ENCODE measurements at regions not wholly inside any gene's neighbourhood (a gene's known extent, or its start where the extent isn't known, plus 50 kb on each side); places are given as distances from the start of the nearest gene placed in this dataset.

- no peak for TF ChIP-seq CTCF (IDR thresholded peaks at IDR 0.05)
- no peak for TF ChIP-seq POLR2A (IDR thresholded peaks at IDR 0.05)
Observed at GRCh38 chr1:244995602-244996400, 131.5 kb upstream of the HNRNPU start.

All from Peyer's patch (tissue), 4 donors.